Right lung (tissue), 2 donors: ENCODE measurements at regions not wholly inside any gene's neighbourhood (a gene's known extent, or its start where the extent isn't known, plus 50 kb on each side); places are given as distances from the start of the nearest gene placed in this dataset.

Experiments
- DNase-seq, 2 donors: peaks; one replicate each; pipeline ENCODE4 v3.0.0-alpha.2; 2013

DNA sequence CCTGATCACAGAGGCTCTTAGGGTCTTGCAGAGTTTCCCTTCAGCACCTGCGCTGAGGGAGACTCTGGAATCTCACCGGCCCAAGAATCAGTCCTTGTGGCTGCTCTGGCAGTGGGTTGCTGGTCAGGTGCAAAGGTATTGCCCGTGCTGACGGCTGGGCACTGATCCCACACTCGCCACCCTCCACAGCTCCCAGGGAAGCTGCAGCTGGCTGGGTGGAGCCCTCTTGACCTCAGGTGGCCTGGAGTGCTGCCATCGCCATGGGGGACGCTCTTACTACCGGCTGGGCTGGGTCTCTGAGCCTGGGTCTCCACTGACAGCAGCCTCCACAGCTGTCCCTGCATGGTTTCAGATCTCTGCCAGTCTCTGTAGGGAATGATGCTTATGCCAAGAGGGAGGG, 52.6 kb upstream of the EPHB3 start:
- no peak for DNase-seq

DNA sequence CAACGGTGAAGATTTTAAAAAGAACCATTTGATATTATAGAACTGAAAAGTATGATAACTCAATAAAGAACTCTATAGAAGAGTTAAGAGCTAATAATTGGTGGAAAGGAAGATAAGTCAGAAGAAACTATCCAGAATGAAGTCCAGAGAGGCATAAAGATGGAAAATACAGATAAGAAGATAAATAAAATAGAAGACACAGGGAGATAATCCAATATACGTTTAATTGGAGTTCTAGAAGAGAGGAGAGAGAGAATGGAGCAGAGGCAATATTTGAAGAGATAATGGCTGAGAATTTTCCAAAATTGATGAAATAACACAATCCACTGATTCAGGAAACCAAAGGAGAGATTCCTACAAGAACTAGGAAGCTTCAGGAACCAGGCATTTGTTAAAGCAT, 49.8 kb upstream of the EPHB3 start:
- no peak for DNase-seq
